ENCODE measurements at regions not wholly inside any gene's neighbourhood (a gene's known extent, or its start where the extent isn't known, plus 50 kb on each side); places are given as distances from the start of the nearest gene placed in this dataset.

- H3K18ac ChIP-seq (ENCODE audit: low read length): no peak overlapping the region
- H2BK5ac ChIP-seq (ENCODE audit: low read length): no peak overlapping the region
- H2BK15ac ChIP-seq (ENCODE audit: low read length): no peak overlapping the region
- no peak overlapping the region for H2BK12ac ChIP-seq (ENCODE audit: low read length)
- H3K9me3 ChIP-seq (replicated peaks in 1 of 2; ENCODE audit: control insufficient read depth in 2 of 2, insufficient read depth in 1 of 2, low read depth in 1 of 2, low read length in 2 of 2): no peaks in the 10 kb centered on the region
- H3K4ac ChIP-seq (ENCODE audit: low read length): no peak overlapping the region
- no peak overlapping the region for H3K4me3 ChIP-seq (ENCODE audit: low read length in 2 of 2)
- H3K27ac ChIP-seq (replicated peaks; ENCODE audit: low read length): no peak overlapping the region
- H3K27me3 ChIP-seq (ENCODE audit: control insufficient read depth in 3 of 3, insufficient read depth in 3 of 3, low read depth in 1 of 3, low read length in 3 of 3): no peaks in the 10 kb centered on the region
- no peak for DNase-seq (ENCODE audit: low spot score)
- no peak overlapping the region for H2BK120ac ChIP-seq (ENCODE audit: low read depth, low read length)
- no peak overlapping the region for H3K23ac ChIP-seq (ENCODE audit: low read depth, low read length, poor library complexity)
- H4K8ac ChIP-seq (ENCODE audit: low read depth, low read length): no peak overlapping the region
- no peaks in the 10 kb centered on the region for H3K4me1 ChIP-seq (ENCODE audit: control insufficient read depth in 2 of 2, insufficient read depth in 1 of 2, low read depth in 1 of 2, low read length in 2 of 2)
- no peak overlapping the region for H3K9ac ChIP-seq (ENCODE audit: low read depth, low read length, poor library complexity)
- no peaks in the 10 kb centered on the region for H3K79me1 ChIP-seq (ENCODE audit: low read depth, low read length)
- no peaks in the 10 kb centered on the region for H3K36me3 ChIP-seq (replicated peaks in 1 of 2; ENCODE audit: control insufficient read depth in 2 of 2, insufficient read depth in 2 of 2, low read length in 2 of 2)
- no peak overlapping the region for H2AFZ ChIP-seq (ENCODE audit: low read length)
- no peak overlapping the region for H3K4me2 ChIP-seq (ENCODE audit: insufficient read depth, low read length, poor library complexity, severe bottlenecking)
- no CpG with 5 or more reads among the region's 3 CpGs for WGBS, 2 donors (ENCODE audit: extremely low coverage in 2 of 2, insufficient read length in 2 of 2, insufficient replicate concordance in 1 of 2)
- H2AK5ac ChIP-seq (ENCODE audit: low read depth, low read length): no peak overlapping the region
- no peak overlapping the region for H4K91ac ChIP-seq (ENCODE audit: low read depth, low read length, poor library complexity)
- peak overlapping the region; percentile 31 for H3K14ac ChIP-seq (ENCODE audit: low read length)
These were observed 378.4 kb downstream of the PABPC4L start for GRCh38 chr4:133823177-133823576.

- Histone ChIP-seq H3K27ac (replicated peaks; ENCODE audit: low read length) (no peak overlapping the region), H3K14ac (ENCODE audit: low read length) (no peak overlapping the region), H3K4ac (ENCODE audit: low read length) (no peak overlapping the region), H4K91ac (ENCODE audit: low read depth, low read length, poor library complexity) (no peak overlapping the region), H3K4me1 (ENCODE audit: control insufficient read depth in 2 of 2, insufficient read depth in 1 of 2, low read depth in 1 of 2, low read length in 2 of 2) (peaks cover 0 to 7% of the 10 kb centered on the region in 2 donors), H2AFZ (ENCODE audit: low read length) (peak overlapping the region; percentile 64), H3K79me1 (ENCODE audit: low read depth, low read length) (no peaks in the 10 kb centered on the region), H2BK15ac (ENCODE audit: low read length) (no peak overlapping the region), H2BK5ac (ENCODE audit: low read length) (no peak overlapping the region), H3K4me3 (ENCODE audit: low read length in 2 of 2) (no peak overlapping the region), H3K27me3 (ENCODE audit: control insufficient read depth in 3 of 3, insufficient read depth in 3 of 3, low read depth in 1 of 3, low read length in 3 of 3) (no peaks in the 10 kb centered on the region), H4K8ac (ENCODE audit: low read depth, low read length) (no peak overlapping the region), H2BK120ac (ENCODE audit: low read depth, low read length) (no peak overlapping the region), H3K4me2 (ENCODE audit: insufficient read depth, low read length, poor library complexity, severe bottlenecking) (no peak overlapping the region), H2BK12ac (ENCODE audit: low read length) (no peak overlapping the region), H3K23ac (ENCODE audit: low read depth, low read length, poor library complexity) (no peak overlapping the region), H3K18ac (ENCODE audit: low read length) (no peak overlapping the region), H3K9me3 (replicated peaks in 1 of 2; ENCODE audit: control insufficient read depth in 2 of 2, insufficient read depth in 1 of 2, low read depth in 1 of 2, low read length in 2 of 2) (peaks cover 0 to 2% of the 10 kb centered on the region in 2 donors), H2AK5ac (ENCODE audit: low read depth, low read length) (no peak overlapping the region), H3K9ac (ENCODE audit: low read depth, low read length, poor library complexity) (no peak overlapping the region), H3K36me3 (replicated peaks in 1 of 2; ENCODE audit: control insufficient read depth in 2 of 2, insufficient read depth in 2 of 2, low read length in 2 of 2) (no peaks in the 10 kb centered on the region)
- DNase-seq (ENCODE audit: low spot score): no peak
- no CpG with 5 or more reads among the region's 2 CpGs for WGBS, 2 donors (ENCODE audit: extremely low coverage in 2 of 2, insufficient read length in 2 of 2, insufficient replicate concordance in 1 of 2)
These were observed 388.6 kb downstream of the PABPC4L start for GRCh38 chr4:133812954-133813353.

GRCh38 chr4:133812236-133812635 is 389.4 kb downstream of the PABPC4L start:
- H4K91ac ChIP-seq (ENCODE audit: low read depth, low read length, poor library complexity): no peak overlapping the region
- peaks cover 0 to 7% of the 10 kb centered on the region in 2 donors for H3K4me1 ChIP-seq (ENCODE audit: control insufficient read depth in 2 of 2, insufficient read depth in 1 of 2, low read depth in 1 of 2, low read length in 2 of 2)
- peak overlapping the region; percentile 47 for H2AK5ac ChIP-seq (ENCODE audit: low read depth, low read length)
- H3K27ac ChIP-seq (replicated peaks; ENCODE audit: low read length): no peak overlapping the region
- peak overlapping the region; percentile 68 for H4K8ac ChIP-seq (ENCODE audit: low read depth, low read length)
- H3K14ac ChIP-seq (ENCODE audit: low read length): no peak overlapping the region
- no peak overlapping the region for H3K9ac ChIP-seq (ENCODE audit: low read depth, low read length, poor library complexity)
- no peak overlapping the region for H3K4me2 ChIP-seq (ENCODE audit: insufficient read depth, low read length, poor library complexity, severe bottlenecking)
- H2BK120ac ChIP-seq (ENCODE audit: low read depth, low read length): no peak overlapping the region
- H3K36me3 ChIP-seq (replicated peaks in 1 of 2; ENCODE audit: control insufficient read depth in 2 of 2, insufficient read depth in 2 of 2, low read length in 2 of 2): no peaks in the 10 kb centered on the region
- no peak overlapping the region for H3K23ac ChIP-seq (ENCODE audit: low read depth, low read length, poor library complexity)
- no peak overlapping the region for H2BK12ac ChIP-seq (ENCODE audit: low read length)
- peaks cover 0 to 2% of the 10 kb centered on the region in 2 donors for H3K9me3 ChIP-seq (replicated peaks in 1 of 2; ENCODE audit: control insufficient read depth in 2 of 2, insufficient read depth in 1 of 2, low read depth in 1 of 2, low read length in 2 of 2)
- peak overlapping the region; percentile 92 for H3K18ac ChIP-seq (ENCODE audit: low read length)
- peak overlapping the region in 1 of 2 donors; percentile 42 for H3K4me3 ChIP-seq (ENCODE audit: low read length in 2 of 2)
- H3K4ac ChIP-seq (ENCODE audit: low read length): no peak overlapping the region
- H2AFZ ChIP-seq (ENCODE audit: low read length): peak overlapping the region; percentile 64
- no peak overlapping the region for H2BK5ac ChIP-seq (ENCODE audit: low read length)
- H3K27me3 ChIP-seq (ENCODE audit: control insufficient read depth in 3 of 3, insufficient read depth in 3 of 3, low read depth in 1 of 3, low read length in 3 of 3): no peaks in the 10 kb centered on the region
- peak overlapping the region; percentile 7 for H2BK15ac ChIP-seq (ENCODE audit: low read length)
- DNase-seq (ENCODE audit: low spot score): no peak
- no peaks in the 10 kb centered on the region for H3K79me1 ChIP-seq (ENCODE audit: low read depth, low read length)

- Histone ChIP-seq H2BK5ac (ENCODE audit: low read length) (no peak overlapping the region), H2AK5ac (ENCODE audit: low read depth, low read length) (no peak overlapping the region), H4K91ac (ENCODE audit: low read depth, low read length, poor library complexity) (no peak overlapping the region), H4K8ac (ENCODE audit: low read depth, low read length) (no peak overlapping the region), H3K23ac (ENCODE audit: low read depth, low read length, poor library complexity) (no peak overlapping the region), H3K4me2 (ENCODE audit: insufficient read depth, low read length, poor library complexity, severe bottlenecking) (no peak overlapping the region), H3K4me3 (ENCODE audit: low read length in 2 of 2) (no peak overlapping the region), H2AFZ (ENCODE audit: low read length) (no peak overlapping the region), H3K27me3 (ENCODE audit: control insufficient read depth in 3 of 3, insufficient read depth in 3 of 3, low read depth in 1 of 3, low read length in 3 of 3) (no peaks in the 10 kb centered on the region), H3K9ac (ENCODE audit: low read depth, low read length, poor library complexity) (no peak overlapping the region), H2BK120ac (ENCODE audit: low read depth, low read length) (no peak overlapping the region), H2BK15ac (ENCODE audit: low read length) (no peak overlapping the region), H3K4ac (ENCODE audit: low read length) (no peak overlapping the region), H3K14ac (ENCODE audit: low read length) (no peak overlapping the region), H3K18ac (ENCODE audit: low read length) (no peak overlapping the region), H3K36me3 (replicated peaks in 1 of 2; ENCODE audit: control insufficient read depth in 2 of 2, insufficient read depth in 2 of 2, low read length in 2 of 2) (no peaks in the 10 kb centered on the region), H3K4me1 (ENCODE audit: control insufficient read depth in 2 of 2, insufficient read depth in 1 of 2, low read depth in 1 of 2, low read length in 2 of 2) (peaks cover 0 to 7% of the 10 kb centered on the region in 2 donors), H3K79me1 (ENCODE audit: low read depth, low read length) (no peaks in the 10 kb centered on the region), H3K27ac (replicated peaks; ENCODE audit: low read length) (no peak overlapping the region), H3K9me3 (replicated peaks in 1 of 2; ENCODE audit: control insufficient read depth in 2 of 2, insufficient read depth in 1 of 2, low read depth in 1 of 2, low read length in 2 of 2) (peaks cover 0 to 2% of the 10 kb centered on the region in 2 donors), H2BK12ac (ENCODE audit: low read length) (no peak overlapping the region)
- DNase-seq (ENCODE audit: low spot score): no peak
- WGBS, 2 donors (ENCODE audit: extremely low coverage in 2 of 2, insufficient read length in 2 of 2, insufficient replicate concordance in 1 of 2): no CpG with 5 or more reads among the region's 3 CpGs
These were observed 393.4 kb downstream of the PABPC4L start for GRCh38 chr4:133808151-133808550.
